GM18498 (cell line): ENCODE measurements at regions not wholly inside any gene's neighbourhood (a gene's known extent, or its start where the extent isn't known, plus 50 kb on each side); places are given as distances from the start of the nearest gene placed in this dataset.
A peak's percentile ranks its signal among the peaks of the same experiment; 100 is the strongest.
"Not testable (repeated sequence)": the region's sequence is repeated elsewhere in the genome, so short reads cannot be mapped to it uniquely, and the experiment has no call there.

Experiments used
- ATAC-seq: cut with Tn5 transposase; IDR thresholded peaks from one replicate; pipeline ENCODE4 v1.9.1; 2021; ENCODE audit warnings: mild to moderate bottlenecking, moderate library complexity; ENCODE audit not compliant: unreplicated experiment

- ATAC-seq: no peak
Observed at GRCh38 chr13:80180740-80181355, 160.1 kb downstream of the SPRY2 start.

- ATAC-seq: no peak
Observed at GRCh38 chr13:80177327-80177726, 163.6 kb downstream of the SPRY2 start.

GRCh38 chr13:80173224-80173623, 167.7 kb downstream of the SPRY2 start:
- no peak for ATAC-seq

- ATAC-seq: no peak
Observed at GRCh38 chr13:80171096-80171495, 169.8 kb downstream of the SPRY2 start.

- no peak for ATAC-seq
Observed at GRCh38 chr13:80168089-80168850, 172.7 kb downstream of the SPRY2 start.

- ATAC-seq: no peak
Observed at GRCh38 chr13:80166352-80166751, 174.6 kb downstream of the SPRY2 start.

GRCh38 chr13:80164462-80164861, 176.5 kb downstream of the SPRY2 start:
- no peak for ATAC-seq

- no peak for ATAC-seq
Observed at GRCh38 chr13:80161896-80162295, 179.0 kb downstream of the SPRY2 start.

GRCh38 chr13:80161219-80161618, 179.7 kb downstream of the SPRY2 start:
- peak; percentile 52 for ATAC-seq

- no peak for ATAC-seq
Observed at GRCh38 chr13:80160110-80160509, 180.8 kb downstream of the SPRY2 start.

GRCh38 chr13:80157261-80157932, 183.5 kb downstream of the SPRY2 start:
- ATAC-seq: no peak

- ATAC-seq: not testable (repeated sequence)
Observed at GRCh38 chr13:80152142-80152541, 188.8 kb downstream of the SPRY2 start.

GRCh38 chr13:80151016-80151415, 189.9 kb downstream of the SPRY2 start:
- ATAC-seq: no peak

GRCh38 chr13:80149736-80150135, 191.2 kb downstream of the SPRY2 start:
- ATAC-seq: no peak

- no peak for ATAC-seq
Observed at GRCh38 chr13:80145171-80145690, 195.7 kb downstream of the SPRY2 start.

GRCh38 chr13:80144493-80144892, 196.4 kb downstream of the SPRY2 start:
- ATAC-seq: no peak

- no peak for ATAC-seq
Observed at GRCh38 chr13:80141123-80141849, 199.6 kb downstream of the SPRY2 start.

GRCh38 chr13:80140685-80141084, 200.2 kb downstream of the SPRY2 start:
- no peak for ATAC-seq

- no peak for ATAC-seq
Observed at GRCh38 chr13:80139196-80139595, 201.7 kb downstream of the SPRY2 start.

- ATAC-seq: no peak
Observed at GRCh38 chr13:80137994-80138393, 202.9 kb downstream of the SPRY2 start.

GRCh38 chr13:80134346-80134745, 206.6 kb downstream of the SPRY2 start:
- no peak for ATAC-seq
